Type B pancreatic cell (in vitro differentiated cells): ENCODE measurements at regions not wholly inside any gene's neighbourhood (a gene's known extent, or its start where the extent isn't known, plus 50 kb on each side); places are given as distances from the start of the nearest gene placed in this dataset.

Experiments used
- DNase-seq: peaks from one replicate; pipeline ENCODE4 v3.0.0; 2021; ENCODE audit warnings: mixed read lengths; ENCODE audit not compliant: unreplicated experiment; ENCODE audit errors: extremely low spot score
- H3K27ac Mint-ChIP-seq: 2 replicates; pipeline ENCODE4 v1.8.0; 2021; ENCODE audit warnings: mild to moderate bottlenecking, mixed read lengths
- H3K27me3 Mint-ChIP-seq: 2 replicates; pipeline ENCODE4 v1.8.0; 2021; ENCODE audit warnings: mixed read lengths
- H3K36me3 Mint-ChIP-seq: 2 replicates; pipeline ENCODE4 v1.8.0; 2021; ENCODE audit warnings: mixed read lengths
- H3K4me1 Mint-ChIP-seq: one replicate; pipeline ENCODE4 v1.8.0; 2021; ENCODE audit warnings: mixed read lengths; ENCODE audit not compliant: unreplicated experiment
- H3K4me3 Mint-ChIP-seq: 2 replicates; pipeline ENCODE4 v1.8.0; 2021; ENCODE audit warnings: mild to moderate bottlenecking, mixed read lengths
- H3K9me3 Mint-ChIP-seq: 2 replicates; pipeline ENCODE4 v1.8.0; 2021; ENCODE audit warnings: mixed read lengths
- TF ChIP-seq, protein P1 (sequence below): fragments of 200-600 bp; sonication (generic); conservative IDR thresholded peaks from 2 replicates; pipeline ENCODE4 v1.5.0; 2021; ENCODE audit warnings: antibody characterized with exemption, mild to moderate bottlenecking

DNA sequence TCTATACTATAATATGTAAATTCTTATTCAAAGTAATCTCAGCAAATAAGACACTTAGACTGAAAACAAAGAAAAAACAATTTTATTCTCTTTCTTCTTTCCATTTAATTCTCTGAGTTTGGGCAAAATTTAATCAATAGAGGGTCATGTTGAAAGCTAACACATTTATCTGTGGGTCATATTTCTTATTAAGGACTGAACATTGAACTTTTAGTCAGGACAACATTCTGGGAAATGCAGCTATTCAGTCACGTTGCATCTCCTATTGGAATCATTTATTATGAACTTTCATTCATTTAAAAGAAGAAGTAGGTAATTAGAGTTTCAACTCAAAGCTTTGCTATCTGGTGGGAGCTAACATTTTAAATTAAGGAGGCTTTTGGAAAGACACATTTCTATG lies 372.5 kb downstream of the MAN2A1 start:
- TF ChIP-seq, protein P1, sequence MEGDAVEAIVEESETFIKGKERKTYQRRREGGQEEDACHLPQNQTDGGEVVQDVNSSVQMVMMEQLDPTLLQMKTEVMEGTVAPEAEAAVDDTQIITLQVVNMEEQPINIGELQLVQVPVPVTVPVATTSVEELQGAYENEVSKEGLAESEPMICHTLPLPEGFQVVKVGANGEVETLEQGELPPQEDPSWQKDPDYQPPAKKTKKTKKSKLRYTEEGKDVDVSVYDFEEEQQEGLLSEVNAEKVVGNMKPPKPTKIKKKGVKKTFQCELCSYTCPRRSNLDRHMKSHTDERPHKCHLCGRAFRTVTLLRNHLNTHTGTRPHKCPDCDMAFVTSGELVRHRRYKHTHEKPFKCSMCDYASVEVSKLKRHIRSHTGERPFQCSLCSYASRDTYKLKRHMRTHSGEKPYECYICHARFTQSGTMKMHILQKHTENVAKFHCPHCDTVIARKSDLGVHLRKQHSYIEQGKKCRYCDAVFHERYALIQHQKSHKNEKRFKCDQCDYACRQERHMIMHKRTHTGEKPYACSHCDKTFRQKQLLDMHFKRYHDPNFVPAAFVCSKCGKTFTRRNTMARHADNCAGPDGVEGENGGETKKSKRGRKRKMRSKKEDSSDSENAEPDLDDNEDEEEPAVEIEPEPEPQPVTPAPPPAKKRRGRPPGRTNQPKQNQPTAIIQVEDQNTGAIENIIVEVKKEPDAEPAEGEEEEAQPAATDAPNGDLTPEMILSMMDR = no peak
- H3K4me1 Mint-ChIP-seq = peaks cover 4% of the 10 kb centered on the region
- H3K27me3 Mint-ChIP-seq = peaks cover 40% of the 10 kb centered on the region
- no peaks in the 10 kb centered on the region for H3K36me3 Mint-ChIP-seq
- H3K4me3 Mint-ChIP-seq = no peak overlapping the region
- no peak overlapping the region for H3K27ac Mint-ChIP-seq
- DNase-seq = no peak
- no peaks in the 10 kb centered on the region for H3K9me3 Mint-ChIP-seq

DNA sequence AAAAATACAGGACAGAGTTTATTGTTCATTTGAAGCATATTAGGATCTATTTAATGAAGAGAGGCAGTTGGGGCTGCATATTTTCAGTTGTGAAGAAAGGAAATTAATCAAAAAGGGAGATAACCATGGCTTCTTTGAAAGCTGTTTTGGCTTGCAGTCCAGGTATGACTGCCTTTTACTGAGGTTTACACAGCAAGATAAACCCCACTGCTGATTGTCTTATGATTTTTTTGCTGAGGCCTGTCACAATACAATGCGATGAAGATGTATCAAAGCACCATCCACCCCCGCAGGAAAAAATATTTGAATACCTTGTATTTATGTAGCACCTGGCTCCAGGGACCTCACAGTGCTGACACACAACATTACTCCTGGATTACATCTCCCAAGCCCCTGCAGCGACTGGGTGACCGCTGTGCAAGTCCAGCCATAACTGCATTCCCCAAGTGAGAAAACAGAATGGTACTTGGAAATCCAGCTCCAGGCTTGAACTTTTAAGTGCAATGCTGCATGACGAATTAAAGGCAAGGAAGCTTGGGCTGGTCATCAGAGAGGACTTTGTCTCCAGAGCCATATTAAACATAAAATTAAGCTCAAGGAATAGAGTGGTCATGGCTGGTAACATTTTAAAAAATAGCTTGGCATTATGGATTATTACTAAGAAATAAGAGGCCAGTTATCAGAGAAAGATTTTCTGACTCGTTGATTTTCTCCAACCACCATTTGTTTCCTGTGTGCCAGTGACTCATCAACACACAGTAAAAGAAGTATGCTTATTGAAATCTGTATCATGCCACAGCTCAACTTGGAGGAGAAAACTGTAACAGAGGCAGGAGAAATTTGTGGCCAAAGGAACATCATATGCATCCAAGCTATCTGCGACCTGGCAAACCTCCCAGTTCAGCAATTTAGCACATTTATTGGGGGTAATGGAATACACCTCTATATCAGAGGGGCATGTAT lies 374.2 kb downstream of the MAN2A1 start:
- Mint-ChIP-seq H3K27ac (no peak overlapping the region), H3K9me3 (peaks cover 5% of the 10 kb centered on the region), H3K36me3 (no peaks in the 10 kb centered on the region), H3K4me1 (peaks cover 4% of the 10 kb centered on the region), H3K4me3 (no peak overlapping the region), H3K27me3 (peaks cover 29% of the 10 kb centered on the region)
- TF ChIP-seq, protein P1 = no peak
- no peak for DNase-seq

DNA sequence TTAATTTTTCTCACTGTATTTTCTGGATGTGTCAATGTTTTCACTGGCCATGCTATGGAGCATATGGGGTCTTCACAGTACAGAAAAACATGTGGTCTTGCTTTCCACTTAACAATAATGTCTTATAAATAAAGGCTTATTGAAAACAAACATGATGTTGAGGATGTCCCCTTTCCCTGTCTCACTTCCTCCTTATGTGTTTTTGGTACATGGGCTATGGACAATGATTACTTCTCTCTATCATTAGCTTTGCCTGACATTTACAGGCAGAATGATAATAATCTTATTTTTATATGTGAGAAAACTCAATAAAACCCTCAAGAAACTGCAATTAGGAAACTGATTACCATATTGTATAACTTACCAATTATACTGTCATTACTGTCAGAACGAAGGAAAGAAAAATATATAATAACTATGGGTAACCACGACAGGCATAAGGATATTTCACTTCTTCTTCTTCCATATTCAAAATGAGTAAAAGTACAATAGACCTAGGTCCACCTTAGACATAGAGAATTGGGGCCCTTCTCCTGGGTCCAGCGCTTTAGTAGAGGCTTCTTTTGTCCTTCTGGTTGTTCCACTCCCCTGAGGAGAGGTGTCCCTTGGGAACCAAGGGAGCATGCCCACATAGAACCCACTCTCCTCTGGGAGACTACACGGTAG lies 375.0 kb downstream of the MAN2A1 start:
- no peak for DNase-seq
- TF ChIP-seq, protein P1 = no peak
- Mint-ChIP-seq H3K36me3 (no peaks in the 10 kb centered on the region), H3K9me3 (peaks cover 12% of the 10 kb centered on the region), H3K27ac (no peak overlapping the region), H3K4me3 (no peak overlapping the region), H3K27me3 (peaks cover 28% of the 10 kb centered on the region), H3K4me1 (peaks cover 4% of the 10 kb centered on the region)

DNA sequence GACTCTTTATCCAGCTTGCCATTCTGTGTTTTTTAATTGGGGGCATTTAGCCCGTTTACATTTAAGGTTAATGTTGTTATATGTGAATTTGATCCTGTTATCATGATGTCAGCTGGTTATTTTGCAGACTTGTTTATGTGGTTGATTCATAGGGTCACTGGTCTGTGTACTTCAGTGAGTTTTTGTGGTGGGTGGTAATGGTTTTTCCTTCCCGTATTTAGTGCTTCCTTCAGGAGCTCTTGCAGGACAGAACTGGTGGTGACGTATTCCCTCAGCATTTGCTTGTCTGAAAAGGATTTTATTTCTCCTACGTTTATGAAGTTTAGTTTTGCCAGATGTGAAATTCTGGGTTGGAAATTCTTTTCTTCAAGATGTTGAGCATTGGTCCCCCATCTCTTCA lies 381.1 kb downstream of the MAN2A1 start:
- no peak for DNase-seq
- TF ChIP-seq, protein P1 = no peak
- no peak overlapping the region for H3K27ac Mint-ChIP-seq
- H3K36me3 Mint-ChIP-seq = no peaks in the 10 kb centered on the region
- no peaks in the 10 kb centered on the region for H3K4me1 Mint-ChIP-seq
- no peak overlapping the region for H3K4me3 Mint-ChIP-seq
- H3K27me3 Mint-ChIP-seq = peaks cover 4% of the 10 kb centered on the region
- peaks cover 24% of the 10 kb centered on the region for H3K9me3 Mint-ChIP-seq

DNA sequence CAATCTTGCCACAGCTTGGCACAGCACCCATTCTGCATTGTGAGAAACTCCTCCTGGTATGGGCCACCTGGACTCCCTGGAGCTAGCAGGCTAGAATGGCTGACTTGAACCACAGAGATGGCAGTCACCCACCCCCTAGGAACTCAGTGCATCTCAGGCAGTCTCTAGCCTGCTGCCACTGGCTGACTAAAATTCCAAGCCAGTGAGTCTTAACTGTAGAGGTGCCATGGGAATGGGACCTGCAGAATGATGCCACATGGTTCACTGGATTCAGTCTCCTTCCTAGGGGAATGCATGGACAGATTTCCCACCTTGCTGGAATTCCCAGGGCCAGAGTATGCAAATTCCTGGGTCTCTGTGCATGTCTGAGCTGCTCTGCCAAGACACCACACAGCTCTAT lies 382.9 kb downstream of the MAN2A1 start:
- Mint-ChIP-seq H3K9me3 (peaks cover 29% of the 10 kb centered on the region), H3K36me3 (no peaks in the 10 kb centered on the region), H3K4me3 (no peak overlapping the region), H3K27ac (no peak overlapping the region), H3K27me3 (peaks cover 4% of the 10 kb centered on the region), H3K4me1 (no peaks in the 10 kb centered on the region)
- TF ChIP-seq, protein P1 = no peak
- DNase-seq = no peak
